Gastroesophageal sphincter (tissue), 2 donors: ENCODE measurements at regions not wholly inside any gene's neighbourhood (a gene's known extent, or its start where the extent isn't known, plus 50 kb on each side); places are given as distances from the start of the nearest gene placed in this dataset.

Experiments used
- EP300 ChIP-seq: sonication (generic); formaldehyde crosslinking; IDR thresholded peaks from one replicate; pipeline ENCODE4 v1.6.1; 2017; ENCODE audit warnings: antibody characterized with exemption, mild to moderate bottlenecking
- POLR2A ChIP-seq, 2 donors: fragments of 450-650 bp; IDR thresholded peaks; one replicate each; pipeline ENCODE4 v1.6.1; 2017; ENCODE audit warnings: antibody characterized with exemption in 2 of 2, mild to moderate bottlenecking in 2 of 2, moderate library complexity in 1 of 2

GRCh38 chr1:243974451-243975292 lies 76.4 kb upstream of the ZBTB18 start:
- TF ChIP-seq POLR2A (IDR thresholded peaks at IDR 0.05) (no peak), EP300 (no peak)
